ENCODE measurements at regions not wholly inside any gene's neighbourhood (a gene's known extent, or its start where the extent isn't known, plus 50 kb on each side); places are given as distances from the start of the nearest gene placed in this dataset.

GRCh38 chr15:92565351-92566125 lies 90.0 kb downstream of the FAM174B start:
- DNase-seq (ENCODE audit: low spot score), result no peak

GRCh38 chr15:92561754-92562153 lies 93.8 kb downstream of the FAM174B start:
- no peak for DNase-seq (ENCODE audit: low spot score)

GRCh38 chr15:92553317-92553716 lies 102.3 kb downstream of the FAM174B start:
- DNase-seq (ENCODE audit: low spot score), result no peak

GRCh38 chr15:92545996-92546395 lies 109.6 kb downstream of the FAM174B start:
- DNase-seq (ENCODE audit: low spot score), result no peak

GRCh38 chr15:92541291-92542200 lies 114.0 kb downstream of the FAM174B start:
- no peak for DNase-seq (ENCODE audit: low spot score)

GRCh38 chr15:92538115-92538514 lies 117.5 kb downstream of the FAM174B start:
- DNase-seq (ENCODE audit: low spot score), result no peak

- no peak for DNase-seq (ENCODE audit: low spot score)
These were observed 122.3 kb downstream of the FAM174B start for GRCh38 chr15:92533298-92533697.

- DNase-seq (ENCODE audit: low spot score), result no peak
These were observed 124.2 kb downstream of the FAM174B start for GRCh38 chr15:92531406-92531805.

- no peak for DNase-seq (ENCODE audit: low spot score)
These were observed 126.8 kb downstream of the FAM174B start for GRCh38 chr15:92528736-92529135.

- no peak for DNase-seq (ENCODE audit: low spot score)
These were observed 128.4 kb downstream of the FAM174B start for GRCh38 chr15:92527197-92527596.

- DNase-seq (ENCODE audit: low spot score), result no peak
These were observed 129.8 kb downstream of the FAM174B start for GRCh38 chr15:92525758-92526245.

GRCh38 chr15:92524874-92525565 lies 130.6 kb downstream of the FAM174B start:
- no peak for DNase-seq (ENCODE audit: low spot score)

- DNase-seq (ENCODE audit: low spot score), result no peak
These were observed 130.5 kb downstream of the ST8SIA2 start for GRCh38 chr15:92524161-92524560.

- no peak for DNase-seq (ENCODE audit: low spot score)
These were observed 129.5 kb downstream of the ST8SIA2 start for GRCh38 chr15:92523176-92523575.

- DNase-seq (ENCODE audit: low spot score), result peak; percentile 69
These were observed 127.9 kb downstream of the ST8SIA2 start for GRCh38 chr15:92521624-92522008.

- no peak for DNase-seq (ENCODE audit: low spot score)
These were observed 127.4 kb downstream of the ST8SIA2 start for GRCh38 chr15:92520914-92521623.

- no peak for DNase-seq (ENCODE audit: low spot score)
These were observed 126.0 kb downstream of the ST8SIA2 start for GRCh38 chr15:92519709-92520108.

All from SW480 (cell line).